SK-N-SH (cell line): ENCODE measurements at regions not wholly inside any gene's neighbourhood (a gene's known extent, or its start where the extent isn't known, plus 50 kb on each side); places are given as distances from the start of the nearest gene placed in this dataset.

Source experiments
- CTCF ChIA-PET: fragments of 300-600, 350-600 bp; formaldehyde crosslinking; extraction: SDS; loops from one replicate; lab custom pipeline; 2021; lab: Yijun Ruan, JAX
- POLR2A ChIA-PET: fragments of 350-600 bp; sonication (Branson Sonifier 250); formaldehyde crosslinking; extraction: SDS; loops from one replicate; lab custom pipeline; 2020; ENCODE audit warnings: antibody characterized with exemption, inconsistent platforms; lab: Yijun Ruan, JAX
- DNase-seq: peaks from one replicate; pipeline ENCODE4 v3.0.0; 2012
- H2AFZ ChIP-seq: fragments of 200-600 bp; sonication (generic); 2 replicates; pipeline ENCODE4 v1.8.1; 2016; ENCODE audit warnings: antibody characterized with exemption, mild to moderate bottlenecking, low read depth
- H3F3A ChIP-seq: fragments of 200-600 bp; sonication (generic); replicated peaks from 2 replicates; pipeline ENCODE3; 2016; ENCODE audit warnings: antibody characterized with exemption, mild to moderate bottlenecking; ENCODE audit not compliant: insufficient read depth
- H3K27ac ChIP-seq, 2 experiments: fragments of 200-500 bp in 1 of 2; fragments of 200-600 bp in 1 of 2; sonication (Bioruptor generic) in 1 of 2; sonication (generic), shearing (Covaris generic) in 1 of 2; 2 replicates each; pipeline versions ENCODE4 v1.5.1 to v1.6.1; 2014 to 2016; ENCODE audit warnings: low read depth in 2 of 2, inconsistent platforms in 1 of 2, low read length in 1 of 2, mild to moderate bottlenecking in 1 of 2, mixed read lengths in 1 of 2
- H3K27me3 ChIP-seq: fragments of 200-600 bp; sonication (generic), shearing (Covaris generic); 2 replicates; pipeline ENCODE4 v1.6.1; 2016; ENCODE audit warnings: mixed run types; ENCODE audit not compliant: insufficient read depth
- H3K36me3 ChIP-seq, 2 experiments: fragments of 200-500 bp in 1 of 2; fragments of 200-600 bp in 1 of 2; sonication (Bioruptor generic) in 1 of 2; sonication (generic) in 1 of 2; replicated peaks in 1 of 2; 2 replicates each; pipeline versions ENCODE3 to v1.5.1; 2014 to 2016; ENCODE audit warnings: low read length in 1 of 2, mild to moderate bottlenecking in 1 of 2; ENCODE audit not compliant: insufficient read depth in 2 of 2, control insufficient read depth in 1 of 2
- H3K4me1 ChIP-seq, 2 experiments: fragments of 200-500 bp in 1 of 2; fragments of 200-600 bp in 1 of 2; sonication (Bioruptor generic) in 1 of 2; sonication (generic), shearing (Covaris generic) in 1 of 2; 2 replicates each; pipeline versions ENCODE4 v1.5.1 to v1.6.1; 2014 to 2016; ENCODE audit warnings: low read depth in 1 of 2, low read length in 1 of 2, mixed run types in 1 of 2; ENCODE audit not compliant: insufficient read depth in 2 of 2, control insufficient read depth in 1 of 2
- H3K4me2 ChIP-seq: fragments of 200-600 bp; sonication (generic), shearing (Covaris generic); 2 replicates; pipeline ENCODE4 v1.6.1; 2017; ENCODE audit warnings: mixed run types
- H3K4me3 ChIP-seq, 2 experiments: fragments of 200-500 bp in 1 of 2; fragments of 200-600 bp in 1 of 2; sonication (Bioruptor generic) in 1 of 2; sonication (generic), shearing (Covaris generic) in 1 of 2; 2 replicates each; pipeline versions ENCODE4 v1.5.1 to v1.8.1; 2014 to 2016; ENCODE audit warnings: low read depth in 2 of 2, inconsistent platforms in 1 of 2, low read length in 1 of 2, mild to moderate bottlenecking in 1 of 2, mixed read lengths in 1 of 2, moderate library complexity in 1 of 2
- H3K79me2 ChIP-seq: fragments of 200-600 bp; sonication (generic); 2 replicates; pipeline ENCODE4 v1.8.1; 2017; ENCODE audit warnings: mild to moderate bottlenecking; ENCODE audit not compliant: insufficient read depth
- H3K9ac ChIP-seq: fragments of 200-600 bp; sonication (generic); 2 replicates; pipeline ENCODE4 v1.6.1; 2017; ENCODE audit warnings: mixed run types
- H3K9me2 ChIP-seq: fragments of 200-600 bp; sonication (generic); 2 replicates; pipeline ENCODE4 v1.6.1; 2017; ENCODE audit warnings: mixed run types
- H3K9me3 ChIP-seq: fragments of 200-600 bp; sonication (generic); 2 replicates; pipeline ENCODE4 v1.6.1; 2017; ENCODE audit warnings: mixed run types, mild to moderate bottlenecking, moderate library complexity
- H4K20me1 ChIP-seq: fragments of 200-600 bp; sonication (generic); 2 replicates; pipeline ENCODE4 v1.6.1; 2017; ENCODE audit warnings: mild to moderate bottlenecking, mixed run types; ENCODE audit not compliant: insufficient read depth
- FOSL2 ChIP-seq: IDR thresholded peaks from 2 replicates; pipeline ENCODE4 v1.4.0; 2012; ENCODE audit warnings: low read depth, mild to moderate bottlenecking, moderate library complexity, borderline replicate concordance
- FOXJ3 ChIP-seq: sonication (generic); formaldehyde crosslinking; IDR thresholded peaks from 2 replicates; pipeline ENCODE4 v1.5.1; 2020; ENCODE audit warnings: mild to moderate bottlenecking, missing genetic modification reagents
- GABPA ChIP-seq: IDR thresholded peaks from 2 replicates; pipeline ENCODE4 v1.4.0; 2012; ENCODE audit warnings: low read depth, mild to moderate bottlenecking
- GATA2 ChIP-seq: sonication (generic); formaldehyde crosslinking; IDR thresholded peaks from 2 replicates; pipeline ENCODE4 v1.5.0; 2020; ENCODE audit warnings: mild to moderate bottlenecking, missing genetic modification reagents
- IRF3 ChIP-seq: fragments of 150-350 bp; IDR thresholded peaks from 2 replicates; pipeline ENCODE4 v1.6.1; 2016; ENCODE audit warnings: mild to moderate bottlenecking, low read depth, low read length
- JUND ChIP-seq: IDR thresholded peaks from 2 replicates; pipeline ENCODE4 v1.4.0; 2012
- MEF2A ChIP-seq: IDR thresholded peaks from 2 replicates; pipeline ENCODE4 v1.4.0; 2012; ENCODE audit warnings: low read depth, borderline replicate concordance
- POLR2AphosphoS5 ChIP-seq: IDR thresholded peaks from 2 replicates; pipeline ENCODE4 v1.6.1; 2012; ENCODE audit warnings: low read depth, low read length
- RCOR1 ChIP-seq: fragments of 150-350 bp; IDR thresholded peaks from 2 replicates; pipeline ENCODE4 v1.6.1; 2017; ENCODE audit warnings: antibody characterized with exemption, low read length
- RFX5 ChIP-seq: IDR thresholded peaks from 2 replicates; pipeline ENCODE4 v1.6.1; 2012; ENCODE audit warnings: mild to moderate bottlenecking, improper control_type of control experiment, low read length
- RXRA ChIP-seq: IDR thresholded peaks from 2 replicates; pipeline ENCODE4 v1.4.0; 2012; ENCODE audit warnings: low read depth, mild to moderate bottlenecking, borderline replicate concordance
- SMC3 ChIP-seq: IDR thresholded peaks from 2 replicates; pipeline ENCODE4 v1.6.1; 2012; ENCODE audit warnings: low read depth, low read length, improper control_type of control experiment
- YY1 ChIP-seq: IDR thresholded peaks from 2 replicates; pipeline ENCODE4 v1.4.0; 2012; ENCODE audit warnings: low read depth, mild to moderate bottlenecking
- ZBTB33 ChIP-seq: IDR thresholded peaks from 2 replicates; pipeline ENCODE4 v1.4.0; 2012; ENCODE audit warnings: low read depth, borderline replicate concordance
- WGBS: methylation state at CpG from one replicate; pipeline ENCODE4 v1.1.6; 2017; ENCODE audit warnings: low lambda C conversion rate; 5-methylcytosine and 5-hydroxymethylcytosine counted together
- TF ChIP-seq, protein P1 (sequence below): fragments of 200-600 bp; sonication (generic); IDR thresholded peaks from 2 replicates; pipeline ENCODE4 v1.6.1; 2017; ENCODE audit warnings: antibody characterized with exemption, mild to moderate bottlenecking, moderate library complexity
- TF ChIP-seq, protein P2 (sequence below): IDR thresholded peaks from 2 replicates; pipeline ENCODE4 v1.4.0; 2012; ENCODE audit warnings: low read depth

GRCh38 chr6:12596731-12597130 is 119.8 kb upstream of the PHACTR1 start:
- DNase-seq: no peak
- WGBS: 77% methylated on average over 2 of the region's 2 CpGs
- TF ChIP-seq MEF2A (no peak), RCOR1 (no peak), FOSL2 (no peak), FOXJ3 (CRISPR knock-in tag) (no peak), IRF3 (no peak), RFX5 (no peak), YY1 (no peak), JUND (no peak), ZBTB33 (no peak), GABPA (no peak), SMC3 (no peak), RXRA (no peak), GATA2 (CRISPR knock-in tag) (no peak), POLR2AphosphoS5 (no peak)
- TF ChIP-seq, protein P1, sequence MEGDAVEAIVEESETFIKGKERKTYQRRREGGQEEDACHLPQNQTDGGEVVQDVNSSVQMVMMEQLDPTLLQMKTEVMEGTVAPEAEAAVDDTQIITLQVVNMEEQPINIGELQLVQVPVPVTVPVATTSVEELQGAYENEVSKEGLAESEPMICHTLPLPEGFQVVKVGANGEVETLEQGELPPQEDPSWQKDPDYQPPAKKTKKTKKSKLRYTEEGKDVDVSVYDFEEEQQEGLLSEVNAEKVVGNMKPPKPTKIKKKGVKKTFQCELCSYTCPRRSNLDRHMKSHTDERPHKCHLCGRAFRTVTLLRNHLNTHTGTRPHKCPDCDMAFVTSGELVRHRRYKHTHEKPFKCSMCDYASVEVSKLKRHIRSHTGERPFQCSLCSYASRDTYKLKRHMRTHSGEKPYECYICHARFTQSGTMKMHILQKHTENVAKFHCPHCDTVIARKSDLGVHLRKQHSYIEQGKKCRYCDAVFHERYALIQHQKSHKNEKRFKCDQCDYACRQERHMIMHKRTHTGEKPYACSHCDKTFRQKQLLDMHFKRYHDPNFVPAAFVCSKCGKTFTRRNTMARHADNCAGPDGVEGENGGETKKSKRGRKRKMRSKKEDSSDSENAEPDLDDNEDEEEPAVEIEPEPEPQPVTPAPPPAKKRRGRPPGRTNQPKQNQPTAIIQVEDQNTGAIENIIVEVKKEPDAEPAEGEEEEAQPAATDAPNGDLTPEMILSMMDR: no peak
- TF ChIP-seq, protein P2, sequence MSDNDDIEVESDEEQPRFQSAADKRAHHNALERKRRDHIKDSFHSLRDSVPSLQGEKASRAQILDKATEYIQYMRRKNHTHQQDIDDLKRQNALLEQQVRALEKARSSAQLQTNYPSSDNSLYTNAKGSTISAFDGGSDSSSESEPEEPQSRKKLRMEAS: no peak
- Histone ChIP-seq H4K20me1 (no peaks in the 10 kb centered on the region), H3K4me2 (no peak overlapping the region), H3K27me3 (no peaks in the 10 kb centered on the region), H3K9me2 (no peaks in the 10 kb centered on the region), H3K79me2 (no peaks in the 10 kb centered on the region), H3K4me1 (peaks cover 3 to 12% of the 10 kb centered on the region in 2 experiments; a peak in 3 of 4 replicates), H3F3A (no peaks in the 10 kb centered on the region), H2AFZ (no peak overlapping the region), H3K27ac (no peak overlapping the region), H3K9ac (no peak overlapping the region), H3K36me3 (no peaks in the 10 kb centered on the region), H3K9me3 (no peaks in the 10 kb centered on the region), H3K4me3 (no peak overlapping the region)
- ChIA-PET CTCF (interaction anchor here (1.1 to 1.7 kb wide), 3 partner anchors 9 to 307 kb away, joined by 3 to 4 read pairs (median 3); partner anchors contain the start of gene EDN1), POLR2A (no interaction called here)
